HepG2 (cell line): ENCODE measurements at regions not wholly inside any gene's neighbourhood (a gene's known extent, or its start where the extent isn't known, plus 50 kb on each side); places are given as distances from the start of the nearest gene placed in this dataset.
A peak's percentile ranks its signal among the peaks of the same experiment; 100 is the strongest.

Source experiments
- ATAC-seq: fragments of 200-7000 bp; cut with Tn5 transposase; 3 replicates; pipeline ENCODE4 v1.9.1; 2020; ENCODE audit warnings: mild to moderate bottlenecking, moderate library complexity
- BruUV-seq: library from RNA; stranded (reverse); fragments of 400-500 nt; replicated peaks from 2 replicates; lab custom pipeline; 2021; lab: Mats Ljungman, UMichigan
- CTCF ChIA-PET: fragments of 300-600 bp; formaldehyde crosslinking; extraction: SDS; loops from one replicate; lab custom pipeline; 2021; ENCODE audit warnings: low total read pairs, inconsistent platforms, low intra/inter-chr PET ratio; lab: Yijun Ruan, JAX
- POLR2A ChIA-PET: fragments of 350-600 bp; sonication (Branson Sonifier 250); formaldehyde crosslinking; loops from one replicate; lab custom pipeline; 2020; ENCODE audit warnings: antibody characterized with exemption, inconsistent platforms; lab: Yijun Ruan, JAX
- DNase-seq: peaks from one replicate; pipeline ENCODE4 v3.0.0-alpha.2; 2015; ENCODE audit warnings: low spot score
- FAIRE-seq: peaks from 3 replicates; lab custom pipeline; 2011; peaks lifted over from hg19 to GRCh38; lab: Jason Lieb, UNC
- H2AFZ ChIP-seq: one replicate; pipeline ENCODE4 v1.6.1; 2011; ENCODE audit warnings: low read length, inconsistent platforms
- H3K27ac ChIP-seq: fragments of 300-600 bp; 3 replicates; pipeline ENCODE4 v1.8.0; 2011; ENCODE audit warnings: mixed run types, mild to moderate bottlenecking, mixed read lengths, low read length, inconsistent platforms; ENCODE audit not compliant: insufficient read depth; ENCODE audit errors: extremely low read length
- H3K27me3 ChIP-seq, 2 experiments: fragments of 200-600 bp in 1 of 2; 2 replicates in 1 of 2; 3 replicates in 1 of 2; pipeline versions ENCODE4 v1.6.0 to v1.8.0; 2011; ENCODE audit warnings: low read length in 2 of 2, mild to moderate bottlenecking in 2 of 2, moderate library complexity in 2 of 2, inconsistent platforms in 1 of 2; ENCODE audit not compliant: insufficient read depth in 2 of 2, control insufficient read depth in 1 of 2
- H3K36me3 ChIP-seq, 2 experiments: fragments of 200-600 bp in 1 of 2; replicated peaks in 1 of 2; 2 replicates in 1 of 2; 3 replicates in 1 of 2; pipeline versions ENCODE4 v1.5.1 to v1.8.0; 2011; ENCODE audit warnings: low read length in 2 of 2, inconsistent platforms in 1 of 2; ENCODE audit not compliant: insufficient read depth in 2 of 2, control insufficient read depth in 1 of 2
- H3K4me1 ChIP-seq: 2 replicates; pipeline ENCODE4 v1.5.1; 2012; ENCODE audit warnings: low read length, inconsistent platforms; ENCODE audit not compliant: insufficient read depth
- H3K4me2 ChIP-seq: 2 replicates; pipeline ENCODE4 v1.6.0; 2011; ENCODE audit warnings: low read depth, low read length, inconsistent platforms
- H3K4me3 ChIP-seq, 3 experiments: fragments of 200-600 bp in 1 of 3; sonication (generic), shearing (Covaris generic) in 1 of 3; replicated peaks in 1 of 3; 2 replicates each; pipeline ENCODE4 v1.5.1; 2011 to 2016; ENCODE audit warnings: low read length in 3 of 3, inconsistent platforms in 2 of 3, low read depth in 2 of 3, mild to moderate bottlenecking in 2 of 3, control low read depth in 1 of 3, mixed read lengths in 1 of 3; ENCODE audit not compliant: insufficient read depth in 1 of 3
- H3K79me2 ChIP-seq: one replicate; pipeline ENCODE4 v1.6.1; 2011; ENCODE audit warnings: low read length, inconsistent platforms; ENCODE audit not compliant: insufficient read depth
- H3K9ac ChIP-seq: 2 replicates; pipeline ENCODE4 v1.6.0; 2011; ENCODE audit warnings: mild to moderate bottlenecking, low read depth, low read length, inconsistent platforms; ENCODE audit not compliant: insufficient read depth
- H3K9me3 ChIP-seq: 2 replicates; pipeline ENCODE4 v1.5.1; 2012; ENCODE audit warnings: mild to moderate bottlenecking, low read length
- H4K20me1 ChIP-seq: 2 replicates; pipeline ENCODE4 v1.6.0; 2011; ENCODE audit warnings: inconsistent platforms, mild to moderate bottlenecking, low read length, moderate library complexity; ENCODE audit not compliant: insufficient read depth
- ARID5B ChIP-seq: IDR thresholded peaks from 2 replicates; pipeline ENCODE4 v1.4.0; 2020; ENCODE audit warnings: mild to moderate bottlenecking, missing genetic modification reagents
- CEBPG ChIP-seq: IDR thresholded peaks from 2 replicates; pipeline ENCODE4 v1.6.1; 2016
- FOXP4 ChIP-seq: sonication (generic); formaldehyde crosslinking; IDR thresholded peaks from 2 replicates; pipeline ENCODE4 v1.4.0; 2020; ENCODE audit warnings: missing genetic modification reagents
- HNF4A ChIP-seq: sonication (generic); formaldehyde crosslinking; IDR thresholded peaks from 2 replicates; pipeline ENCODE4 v1.4.0; 2020; ENCODE audit warnings: missing genetic modification reagents
- NCOA2 ChIP-seq: sonication (generic); formaldehyde crosslinking; IDR thresholded peaks from 2 replicates; pipeline ENCODE4 v1.8.0; 2022; ENCODE audit warnings: inconsistent platforms
- RORA ChIP-seq: sonication (generic); formaldehyde crosslinking; IDR thresholded peaks from 2 replicates; pipeline ENCODE4 v1.5.0; 2020; ENCODE audit warnings: mild to moderate bottlenecking, missing genetic modification reagents, moderate library complexity
- SALL1 ChIP-seq: sonication (generic); formaldehyde crosslinking; IDR thresholded peaks from 2 replicates; pipeline ENCODE4 v1.8.0; 2022; ENCODE audit warnings: mild to moderate bottlenecking, missing genetic modification reagents
- SOX6 ChIP-seq, 2 experiments: fragments of 450-650 bp in 1 of 2; sonication (generic) in 1 of 2; formaldehyde crosslinking in 1 of 2; IDR thresholded peaks; 2 replicates each; pipeline versions ENCODE4 v1.4.0 to v1.6.1; 2017 to 2020; ENCODE audit warnings: antibody characterized with exemption in 1 of 2, mild to moderate bottlenecking in 1 of 2, missing genetic modification reagents in 1 of 2
- SP5 ChIP-seq: IDR thresholded peaks from 2 replicates; pipeline ENCODE4 v1.6.1; 2016; ENCODE audit warnings: low read depth, borderline replicate concordance
- TARDBP ChIP-seq: sonication (generic); formaldehyde crosslinking; IDR thresholded peaks from 2 replicates; pipeline ENCODE4 v1.8.0; 2022; ENCODE audit warnings: mild to moderate bottlenecking, missing genetic modification reagents
- ZNF644 ChIP-seq: IDR thresholded peaks from 2 replicates; pipeline ENCODE4 v1.6.1; 2016; ENCODE audit warnings: low read depth
- ZNF709 ChIP-seq: sonication (generic); formaldehyde crosslinking; IDR thresholded peaks from 2 replicates; pipeline ENCODE4 v1.5.0; 2020; ENCODE audit warnings: mild to moderate bottlenecking, missing genetic modification reagents
- WGBS: methylation state at CpG from one replicate; pipeline ENCODE4 v1.1.6; 2017; ENCODE audit warnings: low lambda C conversion rate; 5-methylcytosine and 5-hydroxymethylcytosine counted together
- in situ Hi-C: cut with HindIII; loops from 2 replicates; pipeline ENCODE4 v1.10.0; 2017; ENCODE audit warnings: low pct_unique_long_range_greater_than_20kb; ENCODE audit not compliant: extremely low pct_ligation_motif_present
- intact Hi-C: fragments of 100-400 bp; cut with micrococcal nuclease; formaldehyde crosslinking; loops from one replicate; pipeline ENCODE4 v1.10.0; 2022; ENCODE audit not compliant: unreplicated experiment

- FAIRE-seq: no peak
- DNase-seq: no peak
- no TSS peak for BruUV-seq
- peaks cover 17% of the 10 kb centered on the region for H3K4me1 ChIP-seq
- no peak overlapping the region for H3K4me2 ChIP-seq
- ChIA-PET POLR2A (no interaction called here), CTCF (no interaction called here)
- H3K9me3 ChIP-seq: no peaks in the 10 kb centered on the region
- H3K36me3 ChIP-seq: no peaks in the 10 kb centered on the region
- WGBS: 0% methylated on average over 5 of the region's 5 CpGs
- no peaks in the 10 kb centered on the region for H4K20me1 ChIP-seq
- H3K27me3 ChIP-seq: no peaks in the 10 kb centered on the region
- H2AFZ ChIP-seq: no peak overlapping the region
- H3K4me3 ChIP-seq: no peak overlapping the region
- in situ Hi-C loops: no loop called here
- no peak overlapping the region for H3K9ac ChIP-seq
- no peaks in the 10 kb centered on the region for H3K79me2 ChIP-seq
- H3K27ac ChIP-seq: no peak overlapping the region
- TF ChIP-seq TARDBP (CRISPR knock-in tag): no peak
- TF ChIP-seq HNF4A (CRISPR knock-in tag): peak; percentile 11; the same call in 1 of the 2 replicates
- intact Hi-C loops: no loop called here
- no peak for ATAC-seq
Observed at GRCh38 chr5:88000877-88001276, 267.8 kb downstream of the TMEM161B start.

GRCh38 chr5:87997662-87998061 lies 271.0 kb downstream of the TMEM161B start:
- Histone ChIP-seq H3K27me3 (no peaks in the 10 kb centered on the region), H3K27ac (no peak overlapping the region), H3K4me3 (no peak overlapping the region), H4K20me1 (no peaks in the 10 kb centered on the region), H3K9ac (no peak overlapping the region), H3K79me2 (no peaks in the 10 kb centered on the region), H3K36me3 (no peaks in the 10 kb centered on the region), H3K4me1 (peaks cover 17% of the 10 kb centered on the region), H2AFZ (no peak overlapping the region), H3K4me2 (no peak overlapping the region), H3K9me3 (no peaks in the 10 kb centered on the region)
- FAIRE-seq (peak; percentile 57), DNase-seq (peak; percentile 59), ATAC-seq (peak; percentile 87)
- in situ Hi-C loops: no loop called here
- WGBS: 1% methylated on average over 2 of the region's 3 CpGs
- ChIA-PET CTCF (no interaction called here), POLR2A (no interaction called here)
- BruUV-seq: no TSS peak
- intact Hi-C loops: loop anchor here (1.0 kb wide), 1 partner anchor 144 kb away; no protein-coding TSS in a partner anchor
- TF ChIP-seq SOX6 (IDR thresholded peaks at IDR 0.05) (no peak), SOX6 (CRISPR knock-in tag; IDR thresholded peaks at IDR 0.05) (peak; percentile 63; the same call in 1 of the 2 replicates), ZNF709 (no peak), RORA (no peak), NCOA2 (CRISPR knock-in tag) (peak; percentile 77), FOXP4 (CRISPR knock-in tag) (0 out of 2 replicates have a peak, but pooled peaks have one; percentile 11), SALL1 (CRISPR knock-in tag) (peak; percentile 27; the same call in 1 of the 2 replicates), CEBPG (CRISPR knock-in tag) (peak; percentile 65), SP5 (CRISPR knock-in tag) (peak; percentile 60; the same call in 1 of the 2 replicates), ARID5B (peak; percentile 82), ZNF644 (CRISPR knock-in tag) (0 out of 2 replicates have a peak, but pooled peaks have one; percentile 41)
